ENCODE measurements at regions not wholly inside any gene's neighbourhood (a gene's known extent, or its start where the extent isn't known, plus 50 kb on each side); places are given as distances from the start of the nearest gene placed in this dataset.

DNA sequence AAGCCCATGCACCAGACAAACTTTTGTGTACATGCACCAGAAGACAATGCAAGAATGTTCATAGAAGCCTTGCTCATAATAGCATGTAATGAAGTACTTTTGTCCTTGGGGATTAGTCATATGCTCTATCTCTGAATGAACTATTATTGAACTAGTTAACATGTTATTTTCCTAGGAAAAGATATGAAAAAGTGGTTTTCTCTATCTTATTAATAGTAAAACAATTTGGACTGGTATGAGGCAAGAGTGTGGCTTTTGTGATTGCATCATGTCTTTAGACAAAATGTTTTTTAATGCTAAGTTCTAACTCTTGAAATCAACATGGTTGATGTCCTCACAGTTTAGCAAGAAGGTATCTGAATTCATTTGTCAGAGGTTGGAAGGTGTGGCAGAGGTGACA lies 55.7 kb upstream of the SPDL1 start:
- intact Hi-C loops (cut with micrococcal nuclease) (no loop called here), in situ Hi-C loops (cut with MboI) (no loop called here)
- no peak overlapping the region for H3K4me2 ChIP-seq (ENCODE audit: insufficient read depth, low read length)
- H3K27me3 ChIP-seq (ENCODE audit: control insufficient read depth in 2 of 2, insufficient read depth in 2 of 2, low read length in 2 of 2) = 0 out of 5 replicates have a peak, but pooled peaks cover 0 to 3% of the 10 kb centered on the region in 2 experiments
- DNase-seq (ENCODE audit: extremely low read depth in 1 of 4, low spot score in 3 of 4) (no peak), FAIRE-seq (no peak), ATAC-seq (no peak)
- H3K27ac ChIP-seq (ENCODE audit: extremely low read depth, low read depth, low read length) = no peak overlapping the region
- no peaks in the 10 kb centered on the region for H3K36me3 ChIP-seq (ENCODE audit: control insufficient read depth, insufficient read depth, low read length)
- POLR2A ChIA-PET = no interaction called here
- H2AFZ ChIP-seq (ENCODE audit: low read depth, low read length) = no peak overlapping the region
- no peaks in the 10 kb centered on the region for H3K79me2 ChIP-seq (ENCODE audit: control insufficient read depth, insufficient read depth, low read length)
- H3K9me1 ChIP-seq (ENCODE audit: control insufficient read depth, insufficient read depth, low read length) = no peaks in the 10 kb centered on the region
- no TSS peak for BruUV-seq (replicated peaks)
- no peak overlapping the region for H3K9ac ChIP-seq (ENCODE audit: insufficient read depth in 1 of 2, low read depth in 2 of 2, low read length in 2 of 2)
- no peak for TF ChIP-seq CEBPG (CRISPR knock-in tag; IDR thresholded peaks at IDR 0.05)
- TF ChIP-seq CEBPG (tag; conservative IDR thresholded peaks at IDR 0.05 in 1 of 2, IDR thresholded peaks at IDR 0.05 in 1 of 2) = peak in 1 of 2 experiments; percentile 70; a peak in 2 of 4 replicates
- TF ChIP-seq, protein P1, sequence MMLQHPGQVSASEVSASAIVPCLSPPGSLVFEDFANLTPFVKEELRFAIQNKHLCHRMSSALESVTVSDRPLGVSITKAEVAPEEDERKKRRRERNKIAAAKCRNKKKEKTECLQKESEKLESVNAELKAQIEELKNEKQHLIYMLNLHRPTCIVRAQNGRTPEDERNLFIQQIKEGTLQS (IDR thresholded peaks at IDR 0.05) = no peak
- TF ChIP-seq, protein P1 (CRISPR knock-in tag; conservative IDR thresholded peaks at IDR 0.05) = no peak
- H3K9me3 ChIP-seq (replicated peaks; ENCODE audit: control insufficient read depth, insufficient read depth, low read depth, low read length) = no peaks in the 10 kb centered on the region
- H4K20me1 ChIP-seq (replicated peaks; ENCODE audit: control insufficient read depth, insufficient read depth, low read length) = no peaks in the 10 kb centered on the region; the same call in 1 of the 2 replicates
- CTCF ChIA-PET (ENCODE audit: low intra/inter-chr PET ratio) = no interaction called here
- no peak overlapping the region for H3K4me3 ChIP-seq
- H3K4me1 ChIP-seq (replicated peaks in 1 of 2; ENCODE audit: control insufficient read depth in 2 of 2, insufficient read depth in 2 of 2, low read length in 2 of 2) = no peaks in the 10 kb centered on the region

DNA sequence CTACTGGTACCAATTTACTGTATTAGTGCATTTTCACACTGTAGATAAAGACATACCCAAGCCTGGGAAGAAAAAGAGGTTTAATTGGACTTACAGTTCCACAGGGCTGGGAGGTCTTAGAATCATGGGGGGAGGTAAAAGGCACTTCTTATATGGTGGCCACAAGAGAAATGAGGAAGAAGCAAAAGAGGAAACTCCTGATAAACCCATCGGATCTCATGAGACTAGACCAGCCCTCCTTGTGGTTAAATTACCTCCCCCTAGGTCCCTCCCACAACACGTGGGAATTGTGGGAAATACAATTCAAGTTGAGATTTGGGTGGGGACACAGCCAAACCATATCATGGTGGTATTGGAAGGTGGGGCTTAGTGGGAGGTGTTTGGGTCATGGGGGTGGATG lies 56.5 kb upstream of the SPDL1 start:
- Histone ChIP-seq H3K27me3 (ENCODE audit: control insufficient read depth in 2 of 2, insufficient read depth in 2 of 2, low read length in 2 of 2) (0 out of 5 replicates have a peak, but pooled peaks cover 0 to 4% of the 10 kb centered on the region in 2 experiments), H2AFZ (ENCODE audit: low read depth, low read length) (no peak overlapping the region), H3K4me3 (no peak overlapping the region), H3K4me2 (ENCODE audit: insufficient read depth, low read length) (no peak overlapping the region), H3K9me3 (replicated peaks; ENCODE audit: control insufficient read depth, insufficient read depth, low read depth, low read length) (no peaks in the 10 kb centered on the region), H3K36me3 (ENCODE audit: control insufficient read depth, insufficient read depth, low read length) (no peaks in the 10 kb centered on the region), H4K20me1 (replicated peaks; ENCODE audit: control insufficient read depth, insufficient read depth, low read length) (no peaks in the 10 kb centered on the region; the same call in 1 of the 2 replicates), H3K79me2 (ENCODE audit: control insufficient read depth, insufficient read depth, low read length) (no peaks in the 10 kb centered on the region), H3K27ac (ENCODE audit: extremely low read depth, low read depth, low read length) (no peak overlapping the region), H3K9ac (ENCODE audit: insufficient read depth in 1 of 2, low read depth in 2 of 2, low read length in 2 of 2) (no peak overlapping the region), H3K9me1 (ENCODE audit: control insufficient read depth, insufficient read depth, low read length) (no peaks in the 10 kb centered on the region), H3K4me1 (replicated peaks in 1 of 2; ENCODE audit: control insufficient read depth in 2 of 2, insufficient read depth in 2 of 2, low read length in 2 of 2) (no peaks in the 10 kb centered on the region)
- 0% methylated on average over 2 of the region's 2 CpGs for WGBS (ENCODE audit: insufficient coverage, low coverage, missing lambda C conversion rate)
- DNase-seq (ENCODE audit: extremely low read depth in 1 of 4, low spot score in 3 of 4) = no peak
- ATAC-seq = no peak
- intact Hi-C loops (cut with micrococcal nuclease) = no loop called here
- ChIA-PET POLR2A (no interaction called here), CTCF (ENCODE audit: low intra/inter-chr PET ratio) (no interaction called here)
- BruUV-seq (replicated peaks) = no TSS peak
- in situ Hi-C loops (cut with MboI) = no loop called here
- FAIRE-seq = no peak
- TF ChIP-seq RAD51 (IDR thresholded peaks at IDR 0.05; ENCODE audit: borderline replicate concordance, low read depth) (no peak), BHLHE40 (IDR thresholded peaks at IDR 0.05; ENCODE audit: low read length) (no peak), XRCC3 (IDR thresholded peaks at IDR 0.05) (no peak), ZNF224 (CRISPR knock-in tag; IDR thresholded peaks at IDR 0.05) (no peak), ZC3H11A (IDR thresholded peaks at IDR 0.05; ENCODE audit: low read depth, low read length) (no peak), FOXP1 (CRISPR knock-in tag; IDR thresholded peaks at IDR 0.05) (no peak)
- TF ChIP-seq, protein P2, sequence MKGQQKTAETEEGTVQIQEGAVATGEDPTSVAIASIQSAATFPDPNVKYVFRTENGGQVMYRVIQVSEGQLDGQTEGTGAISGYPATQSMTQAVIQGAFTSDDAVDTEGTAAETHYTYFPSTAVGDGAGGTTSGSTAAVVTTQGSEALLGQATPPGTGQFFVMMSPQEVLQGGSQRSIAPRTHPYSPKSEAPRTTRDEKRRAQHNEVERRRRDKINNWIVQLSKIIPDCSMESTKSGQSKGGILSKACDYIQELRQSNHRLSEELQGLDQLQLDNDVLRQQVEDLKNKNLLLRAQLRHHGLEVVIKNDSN (CRISPR knock-in tag; IDR thresholded peaks at IDR 0.05) = no peak
- TF ChIP-seq, protein P3, sequence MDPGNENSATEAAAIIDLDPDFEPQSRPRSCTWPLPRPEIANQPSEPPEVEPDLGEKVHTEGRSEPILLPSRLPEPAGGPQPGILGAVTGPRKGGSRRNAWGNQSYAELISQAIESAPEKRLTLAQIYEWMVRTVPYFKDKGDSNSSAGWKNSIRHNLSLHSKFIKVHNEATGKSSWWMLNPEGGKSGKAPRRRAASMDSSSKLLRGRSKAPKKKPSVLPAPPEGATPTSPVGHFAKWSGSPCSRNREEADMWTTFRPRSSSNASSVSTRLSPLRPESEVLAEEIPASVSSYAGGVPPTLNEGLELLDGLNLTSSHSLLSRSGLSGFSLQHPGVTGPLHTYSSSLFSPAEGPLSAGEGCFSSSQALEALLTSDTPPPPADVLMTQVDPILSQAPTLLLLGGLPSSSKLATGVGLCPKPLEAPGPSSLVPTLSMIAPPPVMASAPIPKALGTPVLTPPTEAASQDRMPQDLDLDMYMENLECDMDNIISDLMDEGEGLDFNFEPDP (CRISPR knock-in tag; IDR thresholded peaks at IDR 0.05) = no peak
- TF ChIP-seq, protein P1 (IDR thresholded peaks at IDR 0.05) = no peak
- TF ChIP-seq, protein P1 (CRISPR knock-in tag; conservative IDR thresholded peaks at IDR 0.05) = no peak

Data from K562 (cell line).